IMR-90 (cell line): ENCODE measurements at regions not wholly inside any gene's neighbourhood (a gene's known extent, or its start where the extent isn't known, plus 50 kb on each side); places are given as distances from the start of the nearest gene placed in this dataset.

ENCODE experiments used
- ATAC-seq: fragments of 200-7000 bp; cut with Tn5 transposase; 2 replicates; pipeline ENCODE4 v1.9.1; 2020; ENCODE audit warnings: low read depth, mild to moderate bottlenecking, moderate library complexity
- BruUV-seq: library from RNA; stranded (reverse); fragments of 400-500 nt; replicated peaks from 2 replicates; lab custom pipeline; 2021; lab: Mats Ljungman, UMichigan
- CTCF ChIA-PET: fragments of 300-600 bp; formaldehyde crosslinking; extraction: SDS; loops from one replicate; lab custom pipeline; 2021; ENCODE audit warnings: antibody characterized with exemption; lab: Yijun Ruan, JAX
- POLR2A ChIA-PET: fragments of 300-600 bp; sonication (Branson Sonifier 250); formaldehyde crosslinking; loops from one replicate; lab custom pipeline; 2022; ENCODE audit warnings: antibody characterized with exemption; ENCODE audit not compliant: unreplicated experiment; lab: Charles Lee
- DNase-seq: peaks from one replicate; pipeline ENCODE4 v3.0.0; 2013
- H2AFZ ChIP-seq: replicated peaks from 2 replicates; pipeline ENCODE3; 2013; ENCODE audit warnings: low read length, mild to moderate bottlenecking; ENCODE audit not compliant: poor library complexity
- H2AK5ac ChIP-seq: 2 replicates; pipeline ENCODE4 v1.6.1; 2013; ENCODE audit warnings: low read depth, low read length, inconsistent platforms
- H2AK9ac ChIP-seq: replicated peaks from 2 replicates; pipeline ENCODE3; 2013; ENCODE audit warnings: mild to moderate bottlenecking, low read depth, low read length, moderate library complexity; ENCODE audit not compliant: poor library complexity
- H2BK120ac ChIP-seq: 2 replicates; pipeline ENCODE4 v1.6.1; 2013; ENCODE audit warnings: low read depth, low read length, inconsistent platforms
- H2BK15ac ChIP-seq: 3 replicates; pipeline ENCODE4 v1.6.1; 2013; ENCODE audit warnings: low read depth, low read length, inconsistent platforms
- H2BK20ac ChIP-seq: 2 replicates; pipeline ENCODE4 v1.6.1; 2013; ENCODE audit warnings: low read depth, mild to moderate bottlenecking, inconsistent platforms, low read length, moderate library complexity
- H2BK5ac ChIP-seq: 2 replicates; pipeline ENCODE4 v1.6.1; 2013; ENCODE audit warnings: mild to moderate bottlenecking, low read depth, low read length, inconsistent platforms; ENCODE audit not compliant: poor library complexity, severe bottlenecking
- H3K14ac ChIP-seq: replicated peaks from 2 replicates; pipeline ENCODE4 v1.6.1; 2013; ENCODE audit warnings: low read depth, low read length, inconsistent platforms
- H3K18ac ChIP-seq: 2 replicates; pipeline ENCODE4 v1.6.1; 2013; ENCODE audit warnings: low read depth, low read length, control low read depth
- H3K23ac ChIP-seq: 2 replicates; pipeline ENCODE4 v1.6.1; 2013; ENCODE audit warnings: low read depth, low read length, inconsistent platforms
- H3K27ac ChIP-seq: 2 replicates; pipeline ENCODE4 v1.5.1; 2013; ENCODE audit warnings: mild to moderate bottlenecking, control low read depth, low read length; ENCODE audit not compliant: insufficient read depth
- H3K27me3 ChIP-seq: 2 replicates; pipeline ENCODE4 v1.6.1; 2013; ENCODE audit warnings: low read length; ENCODE audit not compliant: control insufficient read depth, insufficient read depth
- H3K36me3 ChIP-seq: 2 replicates; pipeline ENCODE4 v1.6.1; 2013; ENCODE audit warnings: low read length, mixed read lengths; ENCODE audit not compliant: control insufficient read depth, insufficient read depth
- H3K4ac ChIP-seq: 2 replicates; pipeline ENCODE4 v1.6.1; 2013; ENCODE audit warnings: low read depth, low read length, inconsistent platforms
- H3K4me1 ChIP-seq: 2 replicates; pipeline ENCODE4 v1.6.1; 2013; ENCODE audit warnings: low read length, mixed read lengths; ENCODE audit not compliant: control insufficient read depth, insufficient read depth
- H3K4me2 ChIP-seq: 2 replicates; pipeline ENCODE4 v1.6.1; 2013; ENCODE audit warnings: low read depth, mild to moderate bottlenecking, control low read depth, low read length, moderate library complexity
- H3K4me3 ChIP-seq: 2 replicates; pipeline ENCODE4 v1.5.1; 2013; ENCODE audit warnings: low read depth, mild to moderate bottlenecking, control low read depth, low read length, moderate library complexity; ENCODE audit not compliant: insufficient read depth
- H3K56ac ChIP-seq: 2 replicates; pipeline ENCODE4 v1.6.1; 2013; ENCODE audit warnings: low read length, inconsistent platforms; ENCODE audit not compliant: insufficient read depth; ENCODE audit errors: extremely low read depth
- H3K79me1 ChIP-seq, 2 experiments: 2 replicates each; pipeline ENCODE4 v1.6.1; 2013; ENCODE audit warnings: low read length in 2 of 2, inconsistent platforms in 1 of 2, low read depth in 1 of 2
- H3K9ac ChIP-seq: 2 replicates; pipeline ENCODE4 v1.6.1; 2013; ENCODE audit warnings: low read depth, low read length, control low read depth
- H3K9me1 ChIP-seq: 2 replicates; pipeline ENCODE4 v1.6.1; 2013; ENCODE audit warnings: low read length, inconsistent platforms; ENCODE audit not compliant: insufficient read depth
- H3K9me3 ChIP-seq: 2 replicates; pipeline ENCODE4 v1.6.1; 2013; ENCODE audit warnings: low read length; ENCODE audit not compliant: control insufficient read depth, insufficient read depth
- H4K20me1 ChIP-seq: 2 replicates; pipeline ENCODE4 v1.6.1; 2013; ENCODE audit warnings: low read length, inconsistent platforms; ENCODE audit not compliant: insufficient read depth
- H4K5ac ChIP-seq: 2 replicates; pipeline ENCODE4 v1.6.1; 2013; ENCODE audit warnings: mild to moderate bottlenecking, low read depth, low read length, control low read depth
- H4K8ac ChIP-seq, 2 experiments: 2 replicates each; pipeline ENCODE4 v1.6.1; 2013; ENCODE audit warnings: low read depth in 2 of 2, low read length in 2 of 2, control low read depth in 1 of 2, inconsistent platforms in 1 of 2
- H4K91ac ChIP-seq: 2 replicates; pipeline ENCODE4 v1.6.1; 2013; ENCODE audit warnings: low read depth, low read length, inconsistent platforms; ENCODE audit not compliant: insufficient read depth
- BHLHE40 ChIP-seq: fragments of 150-350 bp; IDR thresholded peaks from 2 replicates; pipeline ENCODE4 v1.6.1; 2016; ENCODE audit warnings: mild to moderate bottlenecking, low read depth, low read length
- CEBPB ChIP-seq: IDR thresholded peaks from 2 replicates; pipeline ENCODE4 v1.6.1; 2012; ENCODE audit warnings: low read depth, low read length, improper control_type of control experiment
- CHD1 ChIP-seq: IDR thresholded peaks from 2 replicates; pipeline ENCODE4 v1.6.1; 2012; ENCODE audit warnings: low read depth, low read length, improper control_type of control experiment
- FOS ChIP-seq: fragments of 150-350 bp; IDR thresholded peaks from 2 replicates; pipeline ENCODE4 v1.6.1; 2016; ENCODE audit warnings: low read depth, low read length
- MAFK ChIP-seq: IDR thresholded peaks from 2 replicates; pipeline ENCODE4 v1.6.1; 2012; ENCODE audit warnings: low read depth, low read length, improper control_type of control experiment
- MAZ ChIP-seq: IDR thresholded peaks from 2 replicates; pipeline ENCODE4 v1.6.1; 2012; ENCODE audit warnings: low read depth, mild to moderate bottlenecking, low read length, improper control_type of control experiment, moderate library complexity, borderline replicate concordance
- MXI1 ChIP-seq: IDR thresholded peaks from 2 replicates; pipeline ENCODE4 v1.6.1; 2012; ENCODE audit warnings: low read depth, mild to moderate bottlenecking, low read length, moderate library complexity, borderline replicate concordance
- NFE2L2 ChIP-seq: fragments of 150-350 bp; IDR thresholded peaks from 2 replicates; pipeline ENCODE4 v1.6.1; 2016; ENCODE audit warnings: low read depth, mild to moderate bottlenecking, low read length
- POLR2A ChIP-seq: IDR thresholded peaks from 2 replicates; pipeline ENCODE4 v1.6.1; 2012; ENCODE audit warnings: mild to moderate bottlenecking, low read depth, low read length
- RAD21 ChIP-seq: IDR thresholded peaks from 2 replicates; pipeline ENCODE4 v1.6.1; 2012; ENCODE audit warnings: low read length, improper control_type of control experiment
- RCOR1 ChIP-seq: IDR thresholded peaks from 2 replicates; pipeline ENCODE4 v1.6.1; 2012; ENCODE audit warnings: mild to moderate bottlenecking, low read length, improper control_type of control experiment; ENCODE audit not compliant: insufficient replicate concordance
- RFX5 ChIP-seq: IDR thresholded peaks from 2 replicates; pipeline ENCODE4 v1.8.0; 2012; ENCODE audit warnings: low read depth, mild to moderate bottlenecking, low read length, moderate library complexity
- SMC3 ChIP-seq: fragments of 150-350 bp; IDR thresholded peaks from 2 replicates; pipeline ENCODE4 v1.6.1; 2016; ENCODE audit warnings: low read depth, mild to moderate bottlenecking, antibody characterized with exemption, low read length, moderate library complexity
- dilution Hi-C: fragments of 300-500 bp; cut with HindIII; formaldehyde crosslinking; loops from one replicate; pipeline ENCODE4 v1.14.3; 2018; ENCODE audit warnings: low sequenced_read_pairs; ENCODE audit not compliant: unreplicated experiment
- in situ Hi-C: fragments of 300-500 bp; cut with MboI; formaldehyde crosslinking; loops from 3 replicates; pipeline ENCODE4 v1.14.3; 2019; ENCODE audit warnings: low sequenced_read_pairs, inconsistent platforms, mixed read lengths
- intact Hi-C: fragments of 100-400 bp; cut with micrococcal nuclease; formaldehyde crosslinking; loops from 2 replicates; pipeline ENCODE4 v1.10.0; 2022
- TF ChIP-seq, protein P1 (sequence below): fragments of 150-350 bp; IDR thresholded peaks from 2 replicates; pipeline ENCODE4 v1.6.1; 2016; ENCODE audit warnings: low read depth, mild to moderate bottlenecking, low read length, moderate library complexity, borderline replicate concordance
- TF ChIP-seq, protein P2 (sequence below): conservative IDR thresholded peaks from 2 replicates; pipeline ENCODE4 v1.5.1; 2012; ENCODE audit warnings: mild to moderate bottlenecking, low read depth, low read length, improper control_type of control experiment
- TF ChIP-seq, protein P3 (sequence below): fragments of 150-350 bp; IDR thresholded peaks from 2 replicates; pipeline ENCODE4 v1.6.1; 2017; ENCODE audit warnings: mild to moderate bottlenecking, antibody characterized with exemption, low read length, low read depth

DNA sequence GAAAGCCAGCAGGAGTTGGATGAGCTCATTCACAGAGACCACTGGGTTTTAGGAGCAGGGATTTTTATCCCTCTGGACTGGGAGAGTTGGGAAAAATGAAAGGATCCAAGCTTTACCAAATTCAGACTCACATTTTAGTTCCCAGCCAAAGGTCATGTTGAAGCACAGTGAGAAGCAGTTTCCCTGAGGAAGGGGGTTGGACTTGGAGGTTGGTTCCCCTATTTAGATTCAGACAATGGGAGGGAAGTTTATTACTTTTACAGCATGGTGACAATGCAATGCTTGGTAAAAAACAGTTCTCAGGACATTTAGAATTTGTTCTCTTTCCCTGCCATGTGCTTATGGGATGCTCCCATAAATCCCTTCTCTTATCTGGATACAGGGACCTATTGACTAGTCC is 57.3 kb upstream of the ZNF648 start:
- ChIA-PET POLR2A (no interaction called here), CTCF (no interaction called here)
- no peaks in the 10 kb centered on the region for H3K9me3 ChIP-seq
- H3K18ac ChIP-seq = no peak overlapping the region
- H2AK5ac ChIP-seq = no peak overlapping the region
- no peak overlapping the region for H2BK120ac ChIP-seq
- H3K4ac ChIP-seq = no peak overlapping the region
- no peak overlapping the region for H3K14ac ChIP-seq
- no peak for DNase-seq
- H3K4me3 ChIP-seq = no peak overlapping the region
- H3K23ac ChIP-seq = no peak overlapping the region
- no peak for ATAC-seq
- H2AK9ac ChIP-seq = no peak overlapping the region
- H2BK15ac ChIP-seq = no peak overlapping the region
- no peak overlapping the region for H2BK5ac ChIP-seq
- no peaks in the 10 kb centered on the region for H3K27me3 ChIP-seq
- H3K27ac ChIP-seq = no peak overlapping the region
- H2BK20ac ChIP-seq = no peak overlapping the region
- no peak overlapping the region for H3K4me2 ChIP-seq
- H4K5ac ChIP-seq = no peak overlapping the region
- dilution Hi-C loops (no loop called here), in situ Hi-C loops (no loop called here), intact Hi-C loops (no loop called here)
- H4K91ac ChIP-seq = no peak overlapping the region
- no peak overlapping the region for H3K56ac ChIP-seq
- H3K9me1 ChIP-seq = no peaks in the 10 kb centered on the region
- no peaks in the 10 kb centered on the region for H3K36me3 ChIP-seq
- H3K4me1 ChIP-seq = no peaks in the 10 kb centered on the region
- no peak overlapping the region for H4K8ac ChIP-seq
- no peak overlapping the region for H3K9ac ChIP-seq
- H4K20me1 ChIP-seq = no peaks in the 10 kb centered on the region
- no peaks in the 10 kb centered on the region for H3K79me1 ChIP-seq
- TF ChIP-seq, protein P1, sequence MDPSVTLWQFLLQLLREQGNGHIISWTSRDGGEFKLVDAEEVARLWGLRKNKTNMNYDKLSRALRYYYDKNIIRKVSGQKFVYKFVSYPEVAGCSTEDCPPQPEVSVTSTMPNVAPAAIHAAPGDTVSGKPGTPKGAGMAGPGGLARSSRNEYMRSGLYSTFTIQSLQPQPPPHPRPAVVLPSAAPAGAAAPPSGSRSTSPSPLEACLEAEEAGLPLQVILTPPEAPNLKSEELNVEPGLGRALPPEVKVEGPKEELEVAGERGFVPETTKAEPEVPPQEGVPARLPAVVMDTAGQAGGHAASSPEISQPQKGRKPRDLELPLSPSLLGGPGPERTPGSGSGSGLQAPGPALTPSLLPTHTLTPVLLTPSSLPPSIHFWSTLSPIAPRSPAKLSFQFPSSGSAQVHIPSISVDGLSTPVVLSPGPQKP = no peak
- TF ChIP-seq MAFK (no peak), FOS (no peak), POLR2A (no peak), NFE2L2 (no peak), CHD1 (no peak), MAZ (no peak), SMC3 (no peak), RAD21 (no peak), RCOR1 (no peak), MXI1 (no peak), CEBPB (no peak), RFX5 (no peak), BHLHE40 (no peak)
- TF ChIP-seq, protein P2, sequence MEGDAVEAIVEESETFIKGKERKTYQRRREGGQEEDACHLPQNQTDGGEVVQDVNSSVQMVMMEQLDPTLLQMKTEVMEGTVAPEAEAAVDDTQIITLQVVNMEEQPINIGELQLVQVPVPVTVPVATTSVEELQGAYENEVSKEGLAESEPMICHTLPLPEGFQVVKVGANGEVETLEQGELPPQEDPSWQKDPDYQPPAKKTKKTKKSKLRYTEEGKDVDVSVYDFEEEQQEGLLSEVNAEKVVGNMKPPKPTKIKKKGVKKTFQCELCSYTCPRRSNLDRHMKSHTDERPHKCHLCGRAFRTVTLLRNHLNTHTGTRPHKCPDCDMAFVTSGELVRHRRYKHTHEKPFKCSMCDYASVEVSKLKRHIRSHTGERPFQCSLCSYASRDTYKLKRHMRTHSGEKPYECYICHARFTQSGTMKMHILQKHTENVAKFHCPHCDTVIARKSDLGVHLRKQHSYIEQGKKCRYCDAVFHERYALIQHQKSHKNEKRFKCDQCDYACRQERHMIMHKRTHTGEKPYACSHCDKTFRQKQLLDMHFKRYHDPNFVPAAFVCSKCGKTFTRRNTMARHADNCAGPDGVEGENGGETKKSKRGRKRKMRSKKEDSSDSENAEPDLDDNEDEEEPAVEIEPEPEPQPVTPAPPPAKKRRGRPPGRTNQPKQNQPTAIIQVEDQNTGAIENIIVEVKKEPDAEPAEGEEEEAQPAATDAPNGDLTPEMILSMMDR = no peak
- TF ChIP-seq, protein P3, sequence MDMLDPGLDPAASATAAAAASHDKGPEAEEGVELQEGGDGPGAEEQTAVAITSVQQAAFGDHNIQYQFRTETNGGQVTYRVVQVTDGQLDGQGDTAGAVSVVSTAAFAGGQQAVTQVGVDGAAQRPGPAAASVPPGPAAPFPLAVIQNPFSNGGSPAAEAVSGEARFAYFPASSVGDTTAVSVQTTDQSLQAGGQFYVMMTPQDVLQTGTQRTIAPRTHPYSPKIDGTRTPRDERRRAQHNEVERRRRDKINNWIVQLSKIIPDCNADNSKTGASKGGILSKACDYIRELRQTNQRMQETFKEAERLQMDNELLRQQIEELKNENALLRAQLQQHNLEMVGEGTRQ = no peak
- no TSS peak for BruUV-seq
- no peak overlapping the region for H2AFZ ChIP-seq
